DOHH2 (cell line): ENCODE measurements at regions not wholly inside any gene's neighbourhood (a gene's known extent, or its start where the extent isn't known, plus 50 kb on each side); places are given as distances from the start of the nearest gene placed in this dataset.

Experiments used
- CTCF ChIP-seq: fragments of 200-600 bp; sonication (generic); IDR thresholded peaks from one replicate; pipeline ENCODE4 v1.5.1; 2014; ENCODE audit warnings: antibody characterized with exemption, mild to moderate bottlenecking, low read depth, low read length; ENCODE audit not compliant: poor library complexity, severe bottlenecking
- EZH2phosphoT487 ChIP-seq: fragments of 200-600 bp; sonication (generic); IDR thresholded peaks from 2 replicates; pipeline ENCODE4 v1.6.1; 2017; ENCODE audit warnings: borderline replicate concordance, mild to moderate bottlenecking, antibody characterized with exemption, low read length, moderate library complexity, mixed read lengths

- no peak for TF ChIP-seq CTCF
- no peak for TF ChIP-seq EZH2phosphoT487
These were observed 379.8 kb downstream of the VPS13C start for GRCh38 chr15:61680260-61681037.
